GM21360 (cell line): ENCODE measurements at regions not wholly inside any gene's neighbourhood (a gene's known extent, or its start where the extent isn't known, plus 50 kb on each side); places are given as distances from the start of the nearest gene placed in this dataset.
"Not testable (repeated sequence)": the region's sequence is repeated elsewhere in the genome, so short reads cannot be mapped to it uniquely, and the experiment has no call there.

Source experiments
- ATAC-seq: cut with Tn5 transposase; IDR thresholded peaks from one replicate; pipeline ENCODE4 v1.9.1; 2021; ENCODE audit warnings: mild to moderate bottlenecking, moderate library complexity; ENCODE audit not compliant: unreplicated experiment

GRCh38 chr9:40909821-40910220 lies 218.7 kb downstream of the FOXD4L6 start:
- no peak for ATAC-seq

GRCh38 chr9:40909111-40909510 lies 219.4 kb downstream of the FOXD4L6 start:
- not testable (repeated sequence) for ATAC-seq

GRCh38 chr9:40907657-40908624 lies 220.5 kb downstream of the FOXD4L6 start:
- ATAC-seq, result no peak

- not testable (repeated sequence) for ATAC-seq
These were observed 221.6 kb downstream of the FOXD4L6 start for GRCh38 chr9:40906879-40907278.

GRCh38 chr9:40892315-40892714 lies 236.2 kb downstream of the FOXD4L6 start:
- not testable (repeated sequence) for ATAC-seq

- not testable (repeated sequence) for ATAC-seq
These were observed 242.6 kb downstream of the FOXD4L6 start for GRCh38 chr9:40885858-40886257.

GRCh38 chr9:40884902-40885490 lies 243.5 kb downstream of the FOXD4L6 start:
- ATAC-seq, result not testable (repeated sequence)

- no peak for ATAC-seq
These were observed 244.2 kb downstream of the FOXD4L6 start for GRCh38 chr9:40884072-40884901.

- not testable (repeated sequence) for ATAC-seq
These were observed 244.9 kb downstream of the FOXD4L6 start for GRCh38 chr9:40883423-40884071.

- not testable (repeated sequence) for ATAC-seq
These were observed 254.7 kb downstream of the FOXD4L6 start for GRCh38 chr9:40873753-40874295.

GRCh38 chr9:40868437-40868836 lies 260.0 kb downstream of the FOXD4L6 start:
- ATAC-seq, result not testable (repeated sequence)
